Endothelial cell of umbilical vein (primary cell): ENCODE measurements at regions not wholly inside any gene's neighbourhood (a gene's known extent, or its start where the extent isn't known, plus 50 kb on each side); places are given as distances from the start of the nearest gene placed in this dataset.

Experiments used
- BruUV-seq: library from RNA; stranded (reverse); fragments of 400-500 nt; replicated peaks from 2 replicates; lab custom pipeline; 2021; lab: Mats Ljungman, UMichigan
- CTCF ChIA-PET: fragments of 300-600, 350-600 bp; sonication (Branson Sonifier 250); formaldehyde crosslinking; loops from one replicate; lab custom pipeline; 2021; ENCODE audit warnings: antibody characterized with exemption, inconsistent platforms; lab: Charles Lee
- POLR2A ChIA-PET: fragments of 300-600, 350-600 bp; sonication (Branson Sonifier 250); formaldehyde crosslinking; loops from one replicate; lab custom pipeline; 2021; ENCODE audit warnings: antibody characterized with exemption, inconsistent platforms; lab: Charles Lee
- DNase-seq: peaks from one replicate; pipeline ENCODE4 v3.0.0-alpha.2; 2011; ENCODE audit warnings: low read depth, low spot score
- FAIRE-seq: peaks from 2 replicates; lab custom pipeline; 2011; peaks lifted over from hg19 to GRCh38; lab: Jason Lieb, UNC
- H2AFZ ChIP-seq: 2 replicates; pipeline ENCODE4 v1.6.0; 2012; ENCODE audit warnings: low read depth, low read length, control low read depth, inconsistent platforms
- H3K27ac ChIP-seq: 2 replicates; pipeline ENCODE4 v1.5.1; 2011; ENCODE audit warnings: low read depth, mild to moderate bottlenecking, control low read depth, low read length, moderate library complexity; ENCODE audit not compliant: insufficient read depth
- H3K27me3 ChIP-seq, 2 experiments: 2 replicates each; pipeline versions ENCODE4 v1.6.0 to v1.6.1; 2011; ENCODE audit warnings: low read length in 2 of 2, mixed read lengths in 1 of 2; ENCODE audit not compliant: control insufficient read depth in 2 of 2, insufficient read depth in 2 of 2
- H3K36me3 ChIP-seq, 2 experiments: 2 replicates in 1 of 2; 3 replicates in 1 of 2; pipeline ENCODE4 v1.5.1; 2011; ENCODE audit warnings: low read length in 2 of 2, mild to moderate bottlenecking in 1 of 2, moderate library complexity in 1 of 2; ENCODE audit not compliant: control insufficient read depth in 2 of 2, insufficient read depth in 2 of 2; ENCODE audit errors: extremely low read depth in 1 of 2
- H3K4me1 ChIP-seq: 3 replicates; pipeline ENCODE4 v1.5.1; 2011; ENCODE audit warnings: mild to moderate bottlenecking, low read length; ENCODE audit not compliant: control insufficient read depth, insufficient read depth; ENCODE audit errors: extremely low read depth
- H3K4me2 ChIP-seq: 2 replicates; pipeline ENCODE4 v1.6.1; 2011; ENCODE audit warnings: low read length, control low read depth, mixed read lengths; ENCODE audit not compliant: insufficient read depth
- H3K4me3 ChIP-seq, 3 experiments: fragments of 200-600 bp in 1 of 3; sonication (generic), shearing (Covaris generic) in 1 of 3; replicated peaks in 1 of 3; 2 replicates each; pipeline ENCODE4 v1.5.1; 2011 to 2016; ENCODE audit warnings: control low read depth in 3 of 3, low read length in 3 of 3, mild to moderate bottlenecking in 2 of 3, inconsistent platforms in 1 of 3, low read depth in 1 of 3, moderate library complexity in 1 of 3; ENCODE audit not compliant: insufficient read depth in 1 of 3
- H3K79me2 ChIP-seq: 2 replicates; pipeline ENCODE4 v1.6.0; 2012; ENCODE audit warnings: low read length, inconsistent platforms; ENCODE audit not compliant: control insufficient read depth, insufficient read depth
- H3K9ac ChIP-seq: replicated peaks from 2 replicates; pipeline ENCODE3; 2011; ENCODE audit warnings: low read length, control low read depth; ENCODE audit not compliant: insufficient read depth; ENCODE audit errors: extremely low read depth
- H3K9me1 ChIP-seq: replicated peaks from 3 replicates; pipeline ENCODE4 v1.6.0; 2011; ENCODE audit warnings: mild to moderate bottlenecking, low read length; ENCODE audit not compliant: control insufficient read depth, insufficient read depth; ENCODE audit errors: extremely low read depth
- H3K9me3 ChIP-seq: replicated peaks from 2 replicates; pipeline ENCODE4 v1.5.1; 2012; ENCODE audit warnings: low read length, inconsistent platforms; ENCODE audit not compliant: control insufficient read depth, insufficient read depth
- H4K20me1 ChIP-seq: replicated peaks from 2 replicates; pipeline ENCODE3; 2011; ENCODE audit warnings: mild to moderate bottlenecking, low read length; ENCODE audit not compliant: control insufficient read depth, insufficient read depth; ENCODE audit errors: extremely low read depth
- CTCF ChIP-seq, 2 donors: IDR thresholded peaks; 1 replicate in 1 of 2; 2 replicates in 1 of 2; pipeline ENCODE4 v1.5.1; 2011; ENCODE audit warnings: low read length in 2 of 2, mild to moderate bottlenecking in 2 of 2, moderate library complexity in 2 of 2, control low read depth in 1 of 2, inconsistent platforms in 1 of 2, low read depth in 1 of 2; ENCODE audit not compliant: insufficient read depth in 1 of 2; ENCODE audit errors: extremely low read depth in 1 of 2
- EZH2 ChIP-seq: IDR thresholded peaks from 2 replicates; pipeline ENCODE4 v1.6.1; 2012; ENCODE audit warnings: borderline replicate concordance, low read depth, mild to moderate bottlenecking, moderate library complexity, low read length, inconsistent platforms; ENCODE audit not compliant: severe bottlenecking
- GATA2 ChIP-seq: IDR thresholded peaks from 2 replicates; pipeline ENCODE4 v1.7.0; 2011; ENCODE audit warnings: low read depth, mild to moderate bottlenecking, moderate library complexity, mixed read lengths, low read length; ENCODE audit not compliant: insufficient read length, insufficient read depth
- JUN ChIP-seq: IDR thresholded peaks from 2 replicates; pipeline ENCODE4 v1.6.1; 2011; ENCODE audit warnings: borderline replicate concordance, low read depth; ENCODE audit not compliant: insufficient read length, insufficient read depth
- MYC ChIP-seq: IDR thresholded peaks from one replicate; pipeline ENCODE4 v1.6.1; 2011; ENCODE audit warnings: mild to moderate bottlenecking, low read depth, low read length
- POLR2A ChIP-seq: IDR thresholded peaks from 2 replicates; pipeline ENCODE4 v1.6.1; 2012; ENCODE audit warnings: low read depth, mild to moderate bottlenecking, control low read depth, low read length
- POLR2AphosphoS5 ChIP-seq: IDR thresholded peaks from 2 replicates; pipeline ENCODE4 v1.6.1; 2012; ENCODE audit warnings: low read depth, mild to moderate bottlenecking, control low read depth, low read length, moderate library complexity; ENCODE audit not compliant: insufficient read depth
- dilution Hi-C: fragments of 300-500 bp; cut with MboI; formaldehyde crosslinking; loops from one replicate; pipeline ENCODE4 v1.15.0; 2019; ENCODE audit warnings: low sequenced_read_pairs; ENCODE audit not compliant: extremely low pct_ligation_motif_present
- intact Hi-C: fragments of 100-400 bp; cut with micrococcal nuclease; formaldehyde crosslinking; loops from one replicate; pipeline ENCODE4 v1.10.0; 2022

GRCh38 chr15:29888646-29889045 is 66.4 kb upstream of the TJP1 start:
- H3K36me3 ChIP-seq: no peaks in the 10 kb centered on the region
- BruUV-seq: no TSS peak
- dilution Hi-C loops: no loop called here
- no peaks in the 10 kb centered on the region for H3K4me1 ChIP-seq
- CTCF ChIA-PET: interaction anchor here (1.6 kb wide), 1 partner anchor 141 kb away, joined by 5 read pairs; no protein-coding TSS in a partner anchor
- intact Hi-C loops: loop anchor here (10.0 kb wide), 1 partner anchor 644 kb away; no protein-coding TSS in a partner anchor
- no peak overlapping the region for H3K4me2 ChIP-seq
- H3K27ac ChIP-seq: no peak overlapping the region
- no peaks in the 10 kb centered on the region for H3K9me3 ChIP-seq
- DNase-seq (no peak), FAIRE-seq (no peak)
- H3K4me3 ChIP-seq: no peak overlapping the region
- POLR2A ChIA-PET: no interaction called here
- H2AFZ ChIP-seq: no peak overlapping the region
- H3K27me3 ChIP-seq: peaks cover 4 to 18% of the 10 kb centered on the region in 2 experiments
- no peak overlapping the region for H3K9ac ChIP-seq
- H4K20me1 ChIP-seq: no peaks in the 10 kb centered on the region
- no peaks in the 10 kb centered on the region for H3K79me2 ChIP-seq
- no peaks in the 10 kb centered on the region for H3K9me1 ChIP-seq
- no peak for TF ChIP-seq CTCF (IDR thresholded peaks at IDR 0.05; ENCODE audit: extremely low read depth in 1 of 2, insufficient read depth in 1 of 2, low read depth in 1 of 2, low read length in 2 of 2)
- TF ChIP-seq JUN: no peak
- no peak for TF ChIP-seq EZH2
- no peak for TF ChIP-seq POLR2A
- no peak for TF ChIP-seq MYC

DNA sequence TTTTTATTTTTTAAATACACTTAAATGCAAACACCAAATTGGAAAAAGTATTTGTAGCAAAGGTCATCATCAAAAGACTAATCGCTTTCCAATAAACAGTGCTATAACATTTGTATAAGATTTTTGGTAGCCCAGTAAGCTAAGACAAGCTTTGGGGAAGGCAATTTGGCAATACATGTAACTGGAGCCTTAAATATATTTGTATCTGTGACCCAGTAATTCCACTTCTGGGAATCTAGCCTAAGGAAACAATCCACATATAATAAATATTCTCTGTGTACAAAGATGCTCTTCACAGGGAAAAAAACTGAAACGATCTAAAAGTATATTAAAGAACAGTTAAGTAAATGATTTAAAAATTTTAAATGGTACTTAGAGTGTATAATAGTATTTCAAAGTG is 65.5 kb upstream of the TJP1 start:
- H2AFZ ChIP-seq: no peak overlapping the region
- H4K20me1 ChIP-seq: no peaks in the 10 kb centered on the region
- intact Hi-C loops: loop anchor here (10.0 kb wide), 1 partner anchor 643 kb away; no protein-coding TSS in a partner anchor
- H3K9me1 ChIP-seq: no peaks in the 10 kb centered on the region
- dilution Hi-C loops: no loop called here
- H3K4me2 ChIP-seq: no peak overlapping the region
- H3K79me2 ChIP-seq: no peaks in the 10 kb centered on the region
- CTCF ChIA-PET: no interaction called here
- no peak overlapping the region for H3K27ac ChIP-seq
- BruUV-seq: no TSS peak
- no peak for DNase-seq
- POLR2A ChIA-PET: no interaction called here
- no peak for FAIRE-seq
- peaks cover 6 to 23% of the 10 kb centered on the region in 2 experiments for H3K27me3 ChIP-seq
- H3K36me3 ChIP-seq: no peaks in the 10 kb centered on the region
- no peak overlapping the region for H3K9ac ChIP-seq
- no peaks in the 10 kb centered on the region for H3K9me3 ChIP-seq
- TF ChIP-seq POLR2AphosphoS5: no peak
- TF ChIP-seq GATA2: no peak
- no peak for TF ChIP-seq JUN
- TF ChIP-seq POLR2A: no peak
- H3K4me3 ChIP-seq: no peak overlapping the region
- no peaks in the 10 kb centered on the region for H3K4me1 ChIP-seq
